ENCODE measurements at regions not wholly inside any gene's neighbourhood (a gene's known extent, or its start where the extent isn't known, plus 50 kb on each side); places are given as distances from the start of the nearest gene placed in this dataset.
A peak's percentile ranks its signal among the peaks of the same experiment; 100 is the strongest.
"Not testable (repeated sequence)": the region's sequence is repeated elsewhere in the genome, so short reads cannot be mapped to it uniquely, and the experiment has no call there.

DNA sequence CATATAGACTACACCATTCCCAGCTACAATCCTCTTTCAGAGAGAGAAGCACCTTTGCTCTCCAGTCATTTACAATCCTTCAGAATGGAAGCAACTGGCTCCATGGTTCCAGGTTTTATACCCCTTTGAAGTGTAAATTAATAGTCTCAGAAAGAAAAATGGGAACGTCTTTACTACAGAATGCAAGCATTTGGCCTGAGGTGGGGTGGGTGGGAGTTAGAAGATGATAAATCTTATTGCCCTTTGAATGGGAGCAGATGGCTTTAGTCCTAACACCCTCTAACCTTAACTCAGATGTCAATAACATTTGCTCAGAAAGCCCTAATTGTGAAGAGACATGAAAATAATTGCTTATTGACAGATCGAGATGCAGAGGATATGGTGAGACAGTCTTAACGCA lies 84.2 kb upstream of the KCNMA1 start:
- DNase-seq (ENCODE audit: extremely low spot score): no peak
- Histone ChIP-seq H3K4me3 (no peak overlapping the region), H3K36me3 (no peaks in the 10 kb centered on the region), H3K27me3 (no peaks in the 10 kb centered on the region), H3K4me1 (no peaks in the 10 kb centered on the region), H3K9me3 (no peaks in the 10 kb centered on the region), H3K27ac (replicated peaks in 1 of 4) (no peak overlapping the region)
- 95% methylated on average over 3 of the region's 3 CpGs for WGBS
- intact Hi-C loops (cut with DNase I): no loop called here
- TF ChIP-seq POLR2A (IDR thresholded peaks at IDR 0.05; ENCODE audit: low read depth) (no peak), POLR2AphosphoS5 (IDR thresholded peaks at IDR 0.05) (no peak), EP300 (IDR thresholded peaks at IDR 0.05) (no peak)
- TF ChIP-seq, protein P1, sequence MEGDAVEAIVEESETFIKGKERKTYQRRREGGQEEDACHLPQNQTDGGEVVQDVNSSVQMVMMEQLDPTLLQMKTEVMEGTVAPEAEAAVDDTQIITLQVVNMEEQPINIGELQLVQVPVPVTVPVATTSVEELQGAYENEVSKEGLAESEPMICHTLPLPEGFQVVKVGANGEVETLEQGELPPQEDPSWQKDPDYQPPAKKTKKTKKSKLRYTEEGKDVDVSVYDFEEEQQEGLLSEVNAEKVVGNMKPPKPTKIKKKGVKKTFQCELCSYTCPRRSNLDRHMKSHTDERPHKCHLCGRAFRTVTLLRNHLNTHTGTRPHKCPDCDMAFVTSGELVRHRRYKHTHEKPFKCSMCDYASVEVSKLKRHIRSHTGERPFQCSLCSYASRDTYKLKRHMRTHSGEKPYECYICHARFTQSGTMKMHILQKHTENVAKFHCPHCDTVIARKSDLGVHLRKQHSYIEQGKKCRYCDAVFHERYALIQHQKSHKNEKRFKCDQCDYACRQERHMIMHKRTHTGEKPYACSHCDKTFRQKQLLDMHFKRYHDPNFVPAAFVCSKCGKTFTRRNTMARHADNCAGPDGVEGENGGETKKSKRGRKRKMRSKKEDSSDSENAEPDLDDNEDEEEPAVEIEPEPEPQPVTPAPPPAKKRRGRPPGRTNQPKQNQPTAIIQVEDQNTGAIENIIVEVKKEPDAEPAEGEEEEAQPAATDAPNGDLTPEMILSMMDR (IDR thresholded peaks at IDR 0.05): no peak

DNA sequence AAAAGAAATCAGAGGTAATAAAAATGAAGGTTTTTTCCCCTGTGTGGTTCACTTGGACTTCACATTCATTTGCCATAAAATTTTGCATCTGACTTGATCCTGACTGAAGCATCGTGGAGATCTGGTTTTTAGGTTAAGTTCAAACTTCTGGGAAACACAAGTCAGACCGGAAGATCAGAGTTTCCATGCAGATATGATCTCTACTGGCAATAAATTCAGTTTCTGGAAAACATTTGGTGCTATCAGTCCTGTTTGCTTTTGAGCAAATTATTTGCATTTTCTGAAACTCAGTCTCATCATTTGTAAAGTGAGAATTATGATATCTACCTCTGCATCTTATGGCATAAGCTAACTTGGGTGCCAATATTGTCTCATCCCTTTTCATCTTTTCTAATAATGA lies 81.3 kb upstream of the KCNMA1 start:
- intact Hi-C loops (cut with DNase I): no loop called here
- H3K4me1 ChIP-seq: no peaks in the 10 kb centered on the region
- 76% methylated on average over 2 of the region's 2 CpGs for WGBS

DNA sequence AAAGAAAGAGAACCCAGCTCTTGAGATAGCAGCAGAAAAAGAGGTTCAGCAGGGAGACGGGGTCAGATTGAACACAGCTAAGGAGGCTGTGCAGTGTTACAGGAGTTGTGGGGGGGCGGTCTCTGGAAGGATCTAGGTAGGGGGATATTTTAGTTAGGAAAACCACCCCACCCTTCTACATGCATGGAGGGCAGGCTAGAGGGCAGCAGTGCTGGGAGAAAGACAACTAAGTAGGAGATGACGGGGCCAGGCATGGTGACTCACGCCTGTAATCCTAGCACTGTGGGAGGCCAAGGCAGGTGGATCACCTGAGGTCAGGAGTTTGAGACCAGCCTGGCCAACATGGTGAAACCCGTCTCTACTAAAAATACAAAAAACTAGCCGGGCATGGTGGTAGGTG lies 80.7 kb upstream of the KCNMA1 start:
- H3K4me1 ChIP-seq; H3K4me3 ChIP-seq; H3K9me3 ChIP-seq; H3K27ac ChIP-seq (replicated peaks in 1 of 4); H3K27me3 ChIP-seq; intact Hi-C loops (cut with DNase I); H3K36me3 ChIP-seq: not testable (repeated sequence)
- 89% methylated on average over 6 of the region's 6 CpGs for WGBS
- DNase-seq (ENCODE audit: extremely low spot score): peak; percentile 70

More for the DNA sequence above, 81.3 kb upstream of the KCNMA1 start:
- no peak overlapping the region for H3K27ac ChIP-seq (replicated peaks in 1 of 4)
- no peak for DNase-seq (ENCODE audit: extremely low spot score)
- H3K36me3 ChIP-seq: no peaks in the 10 kb centered on the region
- H3K27me3 ChIP-seq: no peaks in the 10 kb centered on the region
- TF ChIP-seq POLR2AphosphoS5 (IDR thresholded peaks at IDR 0.05): no peak
- TF ChIP-seq EP300 (IDR thresholded peaks at IDR 0.05): no peak
- no peak for TF ChIP-seq POLR2A (IDR thresholded peaks at IDR 0.05; ENCODE audit: low read depth)
- TF ChIP-seq, protein P1 (IDR thresholded peaks at IDR 0.05): no peak
- H3K9me3 ChIP-seq: no peaks in the 10 kb centered on the region
- no peak overlapping the region for H3K4me3 ChIP-seq

DNA sequence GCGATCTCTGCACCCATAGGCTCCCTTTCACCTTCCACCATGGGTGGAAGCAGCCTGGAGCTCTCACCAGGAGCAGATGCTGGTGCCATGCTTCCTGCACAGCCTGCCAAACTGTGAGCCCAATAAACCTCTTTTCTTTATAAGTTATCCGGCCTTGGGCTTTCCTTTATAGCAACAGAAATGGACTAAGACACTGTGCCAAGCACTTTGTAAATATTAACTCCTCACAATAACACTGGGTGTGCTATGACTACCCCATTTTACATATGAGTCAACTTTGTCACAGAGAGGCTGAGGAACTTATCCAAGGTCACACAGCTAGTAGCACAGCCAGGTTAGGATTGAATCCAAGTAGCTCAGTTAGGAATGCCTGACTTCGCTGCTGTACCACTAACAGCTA lies 79.7 kb upstream of the KCNMA1 start:
- 75% methylated on average over 3 of the region's 3 CpGs for WGBS
- Histone ChIP-seq H3K27ac (replicated peaks in 1 of 4) (no peak overlapping the region), H3K36me3 (no peaks in the 10 kb centered on the region), H3K27me3 (peaks cover 0 to 6% (median 0%) of the 10 kb centered on the region in 4 donors), H3K4me3 (no peak overlapping the region), H3K4me1 (no peaks in the 10 kb centered on the region), H3K9me3 (no peaks in the 10 kb centered on the region)
- TF ChIP-seq EP300 (IDR thresholded peaks at IDR 0.05) (no peak), POLR2A (IDR thresholded peaks at IDR 0.05; ENCODE audit: low read depth) (no peak), POLR2AphosphoS5 (IDR thresholded peaks at IDR 0.05) (no peak)
- TF ChIP-seq, protein P1 (IDR thresholded peaks at IDR 0.05): no peak
- intact Hi-C loops (cut with DNase I): loop anchor here (2.0 kb wide), 1 partner anchor 39 kb away; no protein-coding TSS in a partner anchor
- peak; percentile 26 for DNase-seq (ENCODE audit: extremely low spot score)

DNA sequence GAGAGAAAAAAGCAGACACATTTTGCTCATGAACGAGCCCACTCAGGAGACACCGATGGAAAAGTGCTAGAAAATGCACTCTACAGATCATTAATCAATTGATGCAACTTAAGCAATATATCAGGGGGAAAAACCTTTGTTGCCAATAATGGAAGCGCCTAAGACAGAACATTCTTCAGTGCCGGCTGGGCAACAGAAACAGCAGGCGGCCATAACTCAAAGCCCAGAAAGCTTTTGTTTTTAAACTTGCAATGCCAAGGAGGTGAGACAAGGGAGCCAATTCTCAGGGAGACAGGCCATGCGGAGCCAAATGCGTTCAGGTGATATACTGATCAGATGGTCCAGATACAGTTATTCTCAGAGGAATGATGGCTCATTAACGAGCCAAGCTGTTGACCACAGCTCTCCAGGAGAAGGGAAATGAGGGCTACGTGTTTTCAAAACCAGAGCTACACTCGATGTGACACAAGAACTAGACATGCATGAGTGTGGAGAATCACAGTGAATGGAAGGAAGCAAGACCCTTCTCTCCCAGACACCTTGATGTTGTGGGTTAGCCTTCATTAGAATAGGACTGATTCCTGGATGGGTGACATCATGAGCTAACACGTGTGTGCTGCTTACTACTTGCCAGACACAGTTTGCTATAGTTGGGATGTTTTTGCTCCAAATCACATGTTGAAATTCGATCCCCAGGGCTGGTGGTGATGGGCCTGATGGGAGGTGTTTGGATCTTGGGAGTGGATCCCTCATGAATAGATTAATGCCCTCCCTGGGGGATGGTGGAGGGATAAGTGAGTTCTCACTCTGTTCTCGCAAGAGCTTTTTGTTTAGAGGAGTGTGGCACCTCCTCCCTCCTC lies 79.1 kb upstream of the KCNMA1 start:
- 80% methylated on average over 12 of the region's 13 CpGs for WGBS
- peak; percentile 85 for DNase-seq (ENCODE audit: extremely low spot score)
- H3K36me3 ChIP-seq: no peaks in the 10 kb centered on the region
- H3K4me1 ChIP-seq: peaks cover 0 to 2% (median 1%) of the 10 kb centered on the region in 4 donors
- no peak for TF ChIP-seq EP300 (IDR thresholded peaks at IDR 0.05)
- TF ChIP-seq POLR2AphosphoS5 (IDR thresholded peaks at IDR 0.05): no peak
- TF ChIP-seq POLR2A (IDR thresholded peaks at IDR 0.05; ENCODE audit: low read depth): no peak
- TF ChIP-seq, protein P1 (IDR thresholded peaks at IDR 0.05): no peak
- H3K4me3 ChIP-seq: no peak overlapping the region
- H3K9me3 ChIP-seq: no peaks in the 10 kb centered on the region
- no peak overlapping the region for H3K27ac ChIP-seq (replicated peaks in 1 of 4)
- intact Hi-C loops (cut with DNase I): loop anchor here (2.0 kb wide), 1 partner anchor 40 kb away; no protein-coding TSS in a partner anchor
- H3K27me3 ChIP-seq: peaks cover 0 to 12% (median 0%) of the 10 kb centered on the region in 4 donors

Measured in esophagus muscularis mucosa (tissue), 4 donors.